ENCODE measurements at regions not wholly inside any gene's neighbourhood (a gene's known extent, or its start where the extent isn't known, plus 50 kb on each side); places are given as distances from the start of the nearest gene placed in this dataset.
"Not testable (repeated sequence)": the region's sequence is repeated elsewhere in the genome, so short reads cannot be mapped to it uniquely, and the experiment has no call there.

- DNase-seq, result no peak
These were observed 78.2 kb downstream of the MSL3 start for GRCh38 chrX:11836284-11836683.

GRCh38 chrX:11837437-11837836 is 79.4 kb downstream of the MSL3 start:
- no peak for DNase-seq

- DNase-seq, result no peak
These were observed 106.1 kb downstream of the MSL3 start for GRCh38 chrX:11864171-11864570.

- no peak for DNase-seq
These were observed 109.7 kb downstream of the MSL3 start for GRCh38 chrX:11867610-11868345.

- no peak for DNase-seq
These were observed 112.8 kb downstream of the MSL3 start for GRCh38 chrX:11870789-11871188.

- no peak for DNase-seq
These were observed 123.6 kb downstream of the MSL3 start for GRCh38 chrX:11881485-11882170.

- no peak for DNase-seq
These were observed 128.7 kb downstream of the MSL3 start for GRCh38 chrX:11886745-11887144.

- no peak for DNase-seq
These were observed 129.1 kb downstream of the MSL3 start for GRCh38 chrX:11887175-11887574.

- DNase-seq, result no peak
These were observed 130.4 kb downstream of the MSL3 start for GRCh38 chrX:11888421-11888820.

- DNase-seq, result no peak
These were observed 131.8 kb downstream of the MSL3 start for GRCh38 chrX:11889791-11890190.

GRCh38 chrX:11890836-11891514 is 132.9 kb downstream of the MSL3 start:
- no peak for DNase-seq

GRCh38 chrX:11893933-11894710 is 136.1 kb downstream of the MSL3 start:
- no peak for DNase-seq

- no peak for DNase-seq
These were observed 141.1 kb downstream of the MSL3 start for GRCh38 chrX:11899091-11899490.

- DNase-seq, result not testable (repeated sequence)
These were observed 147.9 kb downstream of the MSL3 start for GRCh38 chrX:11905933-11906332.

- DNase-seq, result peak; percentile 43
These were observed 150.3 kb downstream of the MSL3 start for GRCh38 chrX:11908371-11908770.

- DNase-seq, result no peak
These were observed 155.0 kb downstream of the MSL3 start for GRCh38 chrX:11913001-11913400.

- no peak for DNase-seq
These were observed 171.4 kb downstream of the MSL3 start for GRCh38 chrX:11929476-11929875.

- no peak for DNase-seq
These were observed 174.4 kb downstream of the MSL3 start for GRCh38 chrX:11932423-11932822.

GRCh38 chrX:11934089-11934488 is 176.1 kb downstream of the MSL3 start:
- no peak for DNase-seq

- DNase-seq, result no peak
These were observed 183.5 kb downstream of the MSL3 start for GRCh38 chrX:11941571-11941970.

GRCh38 chrX:11944501-11944900 is 186.5 kb downstream of the MSL3 start:
- peak; percentile 11 for DNase-seq

- no peak for DNase-seq
These were observed 189.0 kb upstream of the FRMPD4 start for GRCh38 chrX:11949291-11949690.

- no peak for DNase-seq
These were observed 186.0 kb upstream of the FRMPD4 start for GRCh38 chrX:11952176-11952720.

Measured in NCI-H2081 treated with DMSO at 0.1 percent for 48 hours (cell line).